GM21515 (cell line): ENCODE measurements at regions not wholly inside any gene's neighbourhood (a gene's known extent, or its start where the extent isn't known, plus 50 kb on each side); places are given as distances from the start of the nearest gene placed in this dataset.

Experiments
- ATAC-seq: cut with Tn5 transposase; IDR thresholded peaks from one replicate; pipeline ENCODE4 v1.9.1; 2021; ENCODE audit not compliant: unreplicated experiment

DNA sequence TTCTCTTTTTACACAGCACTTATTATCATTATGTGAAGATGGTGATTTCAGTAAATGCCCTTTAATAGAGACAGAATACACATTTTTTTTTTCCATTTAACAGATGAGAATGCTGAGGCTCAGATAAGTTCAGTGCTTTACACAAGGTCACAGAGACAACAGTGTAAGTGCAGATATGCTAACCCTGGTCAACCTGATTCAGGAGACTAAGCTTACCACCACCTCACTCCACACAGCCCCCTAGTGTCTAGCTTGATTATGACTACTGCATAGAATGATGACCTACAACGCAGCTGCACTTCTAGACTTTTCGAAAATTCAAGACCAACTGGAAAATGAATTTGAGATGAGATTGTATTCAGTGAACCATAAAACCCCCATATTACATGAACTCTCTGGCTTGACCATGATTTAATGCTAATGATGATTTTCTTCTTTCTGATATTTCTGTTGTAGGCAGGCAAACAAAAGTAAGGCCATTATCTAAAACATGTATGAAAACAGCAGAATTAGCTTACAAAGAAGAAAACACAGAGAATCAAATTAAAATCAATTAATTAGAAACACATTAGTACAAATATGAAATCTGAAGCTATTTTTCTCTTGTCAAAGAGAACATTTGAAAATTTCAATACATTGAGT, 212.1 kb upstream of the PHACTR1 start:
- no peak for ATAC-seq

DNA sequence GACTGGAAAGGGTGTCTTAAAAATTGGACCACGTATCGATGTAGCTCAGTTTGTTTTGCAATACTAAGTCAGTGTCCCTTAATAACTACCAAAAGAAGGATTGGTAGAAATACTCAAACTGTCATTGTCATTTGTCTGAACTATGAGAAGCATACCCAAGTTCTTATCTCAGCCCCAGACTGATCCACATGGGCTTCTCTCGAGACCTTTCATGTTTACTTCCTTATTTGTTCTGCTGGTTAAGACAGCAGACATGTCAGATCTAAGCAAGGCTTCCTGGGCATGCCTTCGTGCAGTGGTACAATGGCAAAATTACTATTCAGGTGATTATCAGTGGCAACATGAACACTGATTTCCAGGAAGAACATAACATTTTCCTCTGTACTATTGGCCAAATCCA, 211.1 kb upstream of the PHACTR1 start:
- no peak for ATAC-seq

DNA sequence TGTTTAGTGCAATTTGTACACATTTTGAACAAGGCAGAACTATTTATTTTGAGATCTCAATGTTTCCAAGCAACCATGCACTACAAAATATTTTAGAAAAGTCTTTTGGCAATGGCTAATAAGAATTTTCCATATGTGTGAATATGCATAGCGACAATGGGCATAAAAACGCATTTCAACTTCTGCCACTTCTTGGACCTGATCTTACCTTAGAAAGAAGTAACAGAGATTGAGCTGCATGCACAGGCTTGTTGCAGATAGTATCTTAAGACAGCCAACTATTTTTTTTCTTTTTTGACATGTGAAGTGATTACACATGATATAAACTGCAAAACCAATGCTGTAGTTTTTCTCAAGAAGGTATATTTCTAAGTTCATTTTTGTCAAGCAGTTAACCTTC, 210.4 kb upstream of the PHACTR1 start:
- ATAC-seq: no peak

DNA sequence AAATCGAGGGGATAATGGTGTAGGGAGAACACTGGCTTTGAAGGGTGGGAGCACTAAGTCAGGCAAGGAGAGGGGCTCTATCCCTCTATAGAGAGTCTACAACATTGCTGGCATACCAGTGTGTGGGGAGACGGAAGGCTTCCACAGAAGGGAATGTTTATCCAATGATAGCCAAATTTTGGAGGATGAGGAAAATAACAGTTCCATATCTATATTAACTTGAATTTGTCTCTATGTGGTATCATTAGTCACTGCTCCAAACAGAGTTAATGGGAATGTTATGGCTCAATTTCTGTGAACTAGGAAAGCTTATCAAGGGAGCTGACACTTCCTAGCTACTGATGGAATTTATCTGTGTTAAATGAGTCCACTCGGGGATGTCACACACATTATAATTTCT, 208.9 kb upstream of the PHACTR1 start:
- no peak for ATAC-seq

DNA sequence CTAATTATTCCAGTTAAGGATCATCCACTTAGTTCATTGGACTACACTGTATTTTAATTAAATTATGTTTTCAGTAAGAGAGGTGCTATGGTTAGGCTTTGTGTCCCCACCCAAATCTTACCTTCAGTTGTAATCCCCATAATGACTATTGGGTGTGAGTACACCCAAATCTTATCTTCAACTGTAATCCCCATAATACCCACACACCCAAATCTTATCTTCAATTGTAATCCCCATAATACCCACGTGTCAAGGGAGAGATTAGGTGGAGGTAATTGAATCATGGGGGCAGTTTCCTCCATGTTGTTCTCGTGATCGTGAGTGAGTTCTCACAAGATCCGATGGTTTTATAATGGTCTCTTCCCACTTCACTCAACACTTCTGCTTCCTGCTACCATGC, 208.0 kb upstream of the PHACTR1 start:
- no peak for ATAC-seq

DNA sequence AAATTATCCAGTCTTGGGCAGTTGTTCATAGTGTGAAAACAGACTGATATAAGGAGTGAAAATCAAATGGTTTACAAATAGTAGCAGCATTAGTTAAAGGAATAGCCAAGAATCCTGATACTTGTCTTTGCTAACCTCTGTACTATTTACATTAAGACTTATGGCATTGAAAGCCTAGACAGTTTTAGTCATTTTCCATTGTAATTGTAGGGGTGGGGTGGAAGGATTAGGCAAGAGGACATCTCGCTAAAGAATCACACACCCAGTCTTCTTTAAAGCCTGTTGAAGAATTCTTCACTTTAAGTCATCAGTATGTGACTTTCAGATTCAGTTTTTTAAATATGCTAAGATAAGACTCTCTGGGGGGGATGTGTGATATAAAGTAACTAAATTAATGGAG, 207.5 kb upstream of the PHACTR1 start:
- no peak for ATAC-seq

DNA sequence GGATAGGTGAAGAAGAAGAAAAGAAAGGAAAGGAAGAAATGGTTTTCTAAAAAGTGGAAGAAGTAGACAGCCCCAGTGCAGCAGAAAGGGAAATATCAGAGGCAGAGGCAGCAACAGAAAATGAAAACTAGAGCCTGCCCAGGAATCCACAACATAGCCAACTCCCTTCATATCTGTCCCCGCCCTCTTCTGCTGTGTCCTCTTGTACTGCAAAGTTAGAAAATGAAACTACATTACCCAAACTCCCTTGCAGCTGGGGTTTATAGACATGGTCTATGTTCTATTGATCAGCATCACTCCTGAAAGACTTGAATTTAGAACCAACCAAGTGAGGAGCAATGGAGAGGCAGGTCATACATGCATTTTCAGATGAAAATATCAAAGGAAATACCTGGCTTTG, 200.5 kb upstream of the PHACTR1 start:
- no peak for ATAC-seq

DNA sequence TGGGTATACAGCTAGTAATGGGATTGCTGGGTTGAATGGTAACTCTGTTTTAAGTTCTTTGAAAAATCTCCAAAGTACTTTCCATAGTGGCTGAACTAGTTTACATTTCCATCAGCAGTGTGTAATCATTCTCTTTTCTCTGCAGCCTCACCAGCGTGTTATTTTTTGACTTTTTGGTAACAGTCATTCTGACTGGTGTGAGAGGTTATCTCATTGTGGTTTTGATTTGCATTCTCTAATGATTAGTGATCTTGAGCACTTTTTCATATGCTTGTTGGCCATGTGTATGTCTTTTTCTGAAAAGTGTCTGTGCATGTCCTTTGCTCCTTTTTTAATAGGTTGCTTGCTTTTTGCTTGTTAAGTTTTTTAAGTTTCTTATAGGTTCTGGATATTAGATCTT, 194.2 kb upstream of the PHACTR1 start:
- no peak for ATAC-seq

DNA sequence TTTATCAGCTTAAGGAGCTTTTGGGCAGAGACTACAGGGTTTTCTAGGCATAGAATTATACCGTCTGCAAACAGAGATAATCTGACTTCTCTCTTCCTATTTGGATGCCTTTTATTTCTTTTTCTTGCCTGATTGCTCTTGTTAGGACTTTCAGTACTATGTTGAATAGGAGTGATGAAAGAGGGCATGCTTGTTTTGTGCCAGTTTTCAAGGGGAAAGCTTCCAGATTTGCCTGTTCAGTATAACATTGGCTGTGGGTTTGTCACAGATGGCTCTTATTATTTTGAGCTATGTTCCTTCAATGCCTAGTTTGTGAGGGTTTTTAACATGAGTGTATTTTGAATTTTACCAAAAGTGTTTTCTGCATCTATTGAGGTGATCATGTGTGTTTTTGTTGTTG, 192.8 kb upstream of the PHACTR1 start:
- no peak for ATAC-seq

DNA sequence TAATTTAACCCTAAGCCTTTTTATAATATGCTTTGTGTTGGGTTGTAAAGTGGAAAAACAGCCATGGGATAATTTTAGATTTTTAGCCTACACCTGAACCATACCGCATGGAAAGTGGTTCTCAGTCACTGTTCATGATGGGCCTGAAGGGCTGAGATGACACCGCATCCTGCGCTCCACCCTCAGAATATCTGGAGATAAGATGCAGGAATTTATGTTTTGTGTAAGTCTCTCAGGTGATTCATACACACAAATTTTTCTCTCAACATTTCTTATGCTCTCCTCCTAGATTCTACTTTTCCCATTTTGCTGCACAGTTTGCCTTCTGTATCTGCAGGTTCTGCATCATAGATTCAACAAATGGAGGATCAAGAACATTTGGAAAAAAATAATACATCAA, 191.3 kb upstream of the PHACTR1 start:
- no peak for ATAC-seq

DNA sequence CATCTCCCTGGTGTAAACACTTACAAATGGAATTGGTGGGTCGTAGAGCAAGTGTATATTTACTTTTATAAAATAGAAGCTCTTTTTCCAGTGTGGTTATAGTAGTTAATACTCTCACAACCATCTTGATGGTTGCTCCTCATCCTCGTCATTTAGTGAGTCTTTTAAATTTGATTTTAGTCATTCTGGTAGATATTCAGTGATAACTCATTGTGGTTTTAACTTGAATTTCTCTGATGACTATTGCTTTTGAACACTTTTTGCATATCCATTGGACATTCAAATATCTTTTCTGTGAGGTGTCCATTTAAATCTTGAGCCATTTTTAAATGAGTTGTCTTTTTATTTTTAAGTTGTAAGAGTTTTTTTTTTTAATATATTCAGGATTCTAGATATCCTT, 189.2 kb upstream of the PHACTR1 start:
- ATAC-seq: no peak

DNA sequence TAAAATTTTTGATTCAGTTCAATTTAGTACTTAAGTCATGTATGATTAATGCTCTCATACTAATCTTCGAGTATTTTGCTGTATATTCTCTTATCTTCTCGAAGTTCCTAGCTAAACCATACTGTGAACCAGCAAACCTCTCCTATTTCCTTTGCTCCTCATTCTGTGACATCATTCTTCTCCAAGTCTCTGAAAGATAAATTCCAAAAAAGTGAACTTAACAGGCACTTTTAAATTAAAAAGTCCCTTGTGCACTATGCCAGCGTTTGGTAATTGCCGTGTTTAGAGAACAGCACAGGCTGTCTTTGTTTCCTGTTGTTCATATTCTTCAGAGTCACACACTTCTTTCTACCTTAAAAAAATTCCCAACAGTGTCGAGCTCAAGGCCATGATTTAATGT, 188.4 kb upstream of the PHACTR1 start:
- ATAC-seq: no peak

DNA sequence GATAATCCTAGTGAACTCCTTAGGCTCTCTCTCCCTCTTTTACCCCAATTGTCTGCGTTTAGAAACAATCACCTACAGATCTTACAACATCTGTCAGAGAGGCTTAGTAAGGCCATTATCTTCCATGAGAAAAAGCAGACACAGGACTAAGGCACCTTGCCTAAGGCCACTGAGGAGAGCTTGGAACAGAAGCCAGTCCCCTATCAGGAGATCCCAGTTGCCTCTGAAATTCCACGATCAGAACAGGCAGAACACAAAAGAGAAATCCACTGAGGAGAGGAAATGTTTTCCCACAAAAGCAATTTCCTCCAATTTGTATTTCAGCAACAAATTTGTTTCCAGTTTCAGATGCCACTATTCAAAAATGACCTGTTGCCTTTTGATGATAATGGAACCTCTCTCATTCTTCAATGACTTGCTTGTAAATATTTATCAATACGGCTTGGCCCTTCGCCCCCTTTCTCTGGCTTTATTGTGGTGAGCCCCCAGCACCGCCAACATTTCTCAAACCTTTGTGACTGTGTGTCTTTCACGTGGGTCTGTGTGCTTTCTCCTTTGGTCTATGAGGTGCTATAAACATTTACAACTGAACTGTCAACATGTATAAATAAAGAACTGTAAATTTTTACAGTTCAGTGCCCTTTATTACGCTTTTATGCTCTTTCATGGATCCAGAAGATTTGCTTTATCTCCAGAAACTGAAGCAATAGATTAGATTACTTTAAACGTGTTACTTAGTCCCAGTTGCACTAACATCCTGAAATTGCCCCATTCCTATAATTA, 187.8 kb upstream of the PHACTR1 start:
- ATAC-seq: no peak

DNA sequence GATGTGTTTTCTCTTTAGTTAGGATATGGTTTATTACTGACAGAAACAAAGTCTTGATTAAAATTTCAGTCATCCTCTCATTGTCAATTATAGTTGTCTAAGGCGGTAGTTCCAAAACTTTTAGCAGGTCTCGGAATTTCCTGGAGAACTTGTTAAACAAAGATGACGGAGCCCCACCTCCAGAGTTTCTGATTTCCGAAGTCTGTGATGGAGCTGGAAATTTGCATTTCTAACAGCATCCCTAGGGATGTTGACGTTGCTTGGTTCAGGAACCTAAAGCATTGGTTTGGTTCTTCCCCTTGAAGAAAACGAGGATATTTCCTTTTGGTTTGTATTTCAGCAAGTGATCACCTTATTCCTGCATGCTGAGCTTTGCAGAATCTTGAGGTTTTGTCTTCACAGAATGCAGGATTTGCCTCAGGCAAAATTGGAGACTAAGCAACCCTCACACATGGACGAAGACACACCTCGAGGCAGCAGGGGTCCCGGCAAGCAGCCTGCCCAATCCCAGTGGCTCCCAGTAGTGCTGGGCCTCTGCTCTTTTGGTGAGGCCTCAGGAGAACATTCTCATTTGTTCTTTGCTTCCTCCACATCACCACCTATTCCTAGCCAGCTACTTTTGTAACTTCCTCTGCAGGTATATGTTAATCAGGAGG, 187.1 kb upstream of the PHACTR1 start:
- ATAC-seq: no peak

DNA sequence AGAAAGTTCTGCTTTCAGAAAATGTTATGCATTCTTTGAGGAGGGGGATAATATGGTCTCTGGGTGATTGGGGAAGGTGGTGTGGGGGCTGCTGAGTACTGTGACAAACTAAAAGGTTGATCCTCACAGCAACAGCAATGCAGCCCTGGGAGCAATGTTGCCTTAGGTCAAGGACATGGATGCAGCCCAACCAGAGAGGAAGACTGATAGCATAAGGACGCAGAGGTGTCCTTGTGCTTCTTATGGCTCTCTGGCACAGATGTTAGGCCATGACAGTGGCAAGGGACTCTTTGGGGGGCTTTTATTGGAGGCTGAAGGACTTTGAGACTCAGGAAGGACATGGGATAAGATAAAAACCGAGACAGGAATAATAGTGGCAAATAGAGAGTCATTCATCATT, 186.2 kb upstream of the PHACTR1 start:
- no peak for ATAC-seq

DNA sequence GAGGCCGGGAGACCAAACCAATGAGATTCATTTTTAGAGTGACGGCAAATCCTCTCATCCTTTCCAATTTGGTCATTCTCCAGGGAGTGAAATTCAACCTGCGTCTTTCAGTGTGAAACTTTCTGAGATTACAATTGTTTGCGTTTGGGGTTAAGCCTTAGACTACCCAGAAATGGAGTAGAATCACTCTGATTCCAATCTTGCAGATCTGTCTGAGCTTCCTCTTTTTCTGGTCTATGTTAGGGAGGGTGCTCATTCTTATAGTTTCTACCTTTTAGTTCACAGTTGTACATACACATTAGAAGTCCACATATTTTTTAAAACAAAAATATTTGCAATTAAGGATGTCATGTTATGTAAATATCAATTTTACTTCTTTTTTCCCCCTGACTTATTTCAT, 183.0 kb upstream of the PHACTR1 start:
- ATAC-seq: no peak

DNA sequence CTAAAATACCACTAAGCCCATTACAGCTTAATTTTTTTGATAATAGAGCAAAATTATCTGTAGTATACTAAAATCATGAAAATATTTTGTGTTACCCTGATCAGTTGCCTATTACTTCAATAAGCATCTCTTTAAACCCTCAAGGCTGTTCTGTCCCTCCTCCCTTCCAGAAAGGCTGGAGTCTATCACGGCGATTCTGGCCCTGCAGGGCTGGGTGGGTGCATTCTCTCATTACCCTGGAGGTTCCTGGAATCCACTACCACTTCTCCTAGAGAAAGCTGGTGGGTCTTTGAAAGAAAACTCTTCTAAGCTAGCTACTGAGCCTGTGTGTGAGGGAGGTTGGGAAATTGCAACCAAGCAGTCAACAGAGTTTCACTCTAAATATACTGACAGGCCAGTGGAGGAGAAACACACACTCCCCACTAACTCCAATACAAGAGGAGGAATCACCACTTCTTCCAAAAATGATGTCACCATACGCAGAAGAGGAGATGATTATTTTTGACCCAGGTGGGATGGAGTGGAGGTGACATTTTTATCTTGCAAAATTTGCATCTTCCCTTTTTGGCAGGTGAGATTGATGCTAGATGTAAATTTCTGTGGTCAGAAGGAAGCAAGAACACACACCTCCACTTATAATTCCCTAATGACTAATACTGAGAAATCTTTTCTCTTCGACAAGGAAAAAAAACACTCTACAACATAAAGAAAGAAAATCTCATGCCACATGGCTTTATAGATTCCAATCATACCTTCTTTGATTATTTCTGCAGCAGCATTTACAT, 182.3 kb upstream of the PHACTR1 start:
- ATAC-seq: no peak

DNA sequence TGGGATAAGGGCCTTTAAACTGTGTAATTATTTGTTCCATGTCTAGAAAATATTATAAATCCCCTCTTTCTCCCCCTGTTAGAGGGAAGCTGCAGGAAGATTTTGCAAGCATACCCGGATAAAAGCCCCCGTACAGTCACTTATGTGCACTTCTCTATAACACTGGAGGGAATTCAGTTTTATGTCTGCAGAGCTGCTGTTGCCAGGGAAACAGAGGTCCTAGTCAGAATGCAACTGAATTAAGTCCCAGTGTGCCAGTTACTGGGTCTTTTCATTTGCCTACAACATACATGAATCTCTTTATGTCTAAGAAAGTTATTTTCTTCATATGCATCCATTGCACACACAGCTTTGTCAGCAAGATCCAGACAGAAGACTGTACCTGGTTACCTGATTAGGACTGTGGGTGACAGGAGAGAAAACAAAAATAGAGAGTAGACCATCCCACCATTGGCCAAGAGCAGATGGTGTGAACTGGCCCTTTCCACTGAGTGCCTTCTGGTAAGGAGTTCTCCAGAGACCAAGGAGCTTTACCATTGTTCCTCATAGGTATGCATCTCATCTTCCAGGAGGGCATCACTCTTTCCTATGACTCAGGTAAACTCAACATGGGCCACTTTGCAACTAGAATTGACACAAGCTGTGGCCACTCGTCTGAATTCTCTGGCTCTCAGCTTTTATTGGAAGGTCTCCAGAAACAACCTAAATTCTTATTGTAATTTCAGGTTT, 180.8 kb upstream of the PHACTR1 start:
- no peak for ATAC-seq

DNA sequence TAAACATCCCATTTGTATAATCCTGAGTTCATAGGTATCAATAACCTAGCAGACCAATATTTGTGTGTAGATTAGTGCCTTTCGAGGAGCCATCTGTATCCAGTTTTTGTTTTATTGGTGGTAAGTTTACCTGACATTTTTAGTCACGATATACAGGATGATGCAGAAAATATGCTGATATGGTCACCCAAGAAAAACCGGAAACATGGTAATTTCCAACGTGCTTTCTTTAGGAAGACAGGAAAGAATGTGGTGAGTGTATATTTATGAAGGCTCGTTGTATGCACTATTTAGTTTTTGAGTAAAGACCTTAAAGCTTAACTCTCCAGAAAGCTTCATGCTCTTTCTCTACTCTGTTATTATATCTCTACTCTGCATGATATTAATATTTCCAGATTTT, 180.2 kb upstream of the PHACTR1 start:
- no peak for ATAC-seq

DNA sequence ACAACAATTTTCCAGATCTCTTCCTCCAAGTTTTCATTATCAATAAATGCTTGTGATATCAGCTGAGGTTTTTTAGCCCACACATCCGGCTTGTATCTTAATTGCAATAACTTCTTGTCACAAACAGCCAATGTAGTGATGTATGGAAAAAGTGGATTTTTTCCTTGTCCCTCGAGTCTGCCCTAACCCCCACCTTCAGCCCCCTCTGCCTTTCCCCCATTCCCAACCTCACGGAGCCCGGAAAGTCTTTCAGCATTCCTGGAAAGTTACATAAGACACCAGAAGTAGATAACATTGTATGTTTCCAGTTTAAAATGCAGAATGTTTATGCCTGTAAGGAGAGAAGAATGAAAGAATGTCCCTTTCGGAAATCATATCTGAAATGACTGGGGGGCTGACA, 179.2 kb upstream of the PHACTR1 start:
- no peak for ATAC-seq

DNA sequence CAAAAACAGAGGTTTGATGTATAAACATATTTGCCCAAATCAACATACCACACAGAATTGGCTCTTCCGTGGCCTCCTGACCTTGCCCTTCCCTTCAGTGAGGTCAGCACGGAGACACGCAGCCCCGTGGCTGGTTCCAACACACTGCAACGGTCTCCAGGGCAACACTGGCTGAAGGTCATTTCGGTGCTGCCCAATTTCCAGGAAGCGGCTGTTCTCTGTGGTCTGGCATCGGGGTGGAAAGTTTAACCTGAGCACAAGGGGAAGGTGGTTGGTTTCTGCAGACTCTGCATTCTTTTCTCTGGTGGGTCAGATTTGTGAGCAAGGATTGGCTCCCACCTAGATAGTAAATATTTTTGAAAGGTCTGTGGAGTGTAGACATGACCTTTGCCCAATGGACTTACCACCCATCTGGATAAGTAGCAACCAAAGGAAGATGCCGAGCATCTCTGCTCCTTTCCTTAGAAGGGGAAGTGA, 177.6 kb upstream of the PHACTR1 start:
- no peak for ATAC-seq
